GM12865 (cell line): ENCODE measurements at regions not wholly inside any gene's neighbourhood (a gene's known extent, or its start where the extent isn't known, plus 50 kb on each side); places are given as distances from the start of the nearest gene placed in this dataset.
"Not testable (repeated sequence)": the region's sequence is repeated elsewhere in the genome, so short reads cannot be mapped to it uniquely, and the experiment has no call there.

ENCODE experiments used
- DNase-seq: peaks from one replicate; pipeline ENCODE4 v3.0.0; 2010; ENCODE audit warnings: low read depth
- H3K4me3 ChIP-seq: 2 replicates; pipeline ENCODE4 v1.5.1; 2011; ENCODE audit warnings: mild to moderate bottlenecking, low read depth, low read length, control low read depth
- CTCF ChIP-seq: IDR thresholded peaks from 2 replicates; pipeline ENCODE4 v1.5.1; 2011; ENCODE audit warnings: low read length, control low read depth, low read depth, inconsistent platforms; ENCODE audit not compliant: insufficient read depth; ENCODE audit errors: missing control alignments

- DNase-seq, result no peak
- H3K4me3 ChIP-seq, result no peak overlapping the region
- TF ChIP-seq CTCF, result no peak
These were observed 55.1 kb upstream of the TLR4 start for GRCh38 chr9:117649126-117649525.

GRCh38 chr9:117644932-117645636, 59.1 kb upstream of the TLR4 start:
- TF ChIP-seq CTCF, result no peak
- H3K4me3 ChIP-seq, result no peak overlapping the region
- no peak for DNase-seq

- peak; percentile 91 for TF ChIP-seq CTCF
- DNase-seq, result peak; percentile 72
- no peak overlapping the region for H3K4me3 ChIP-seq
These were observed 59.9 kb upstream of the TLR4 start for GRCh38 chr9:117644133-117644931.

GRCh38 chr9:117643288-117643654, 60.9 kb upstream of the TLR4 start:
- DNase-seq, result no peak
- H3K4me3 ChIP-seq, result no peak overlapping the region
- no peak for TF ChIP-seq CTCF

GRCh38 chr9:117642571-117643287, 61.5 kb upstream of the TLR4 start:
- H3K4me3 ChIP-seq, DNase-seq: not testable (repeated sequence)

- no peak for TF ChIP-seq CTCF
- H3K4me3 ChIP-seq, result no peak overlapping the region
- DNase-seq, result no peak
These were observed 67.5 kb upstream of the TLR4 start for GRCh38 chr9:117636681-117637080.

GRCh38 chr9:117625154-117625553, 79.0 kb upstream of the TLR4 start:
- TF ChIP-seq CTCF, result no peak
- no peak overlapping the region for H3K4me3 ChIP-seq
- DNase-seq, result no peak
